DND-41 (cell line): ENCODE measurements at regions not wholly inside any gene's neighbourhood (a gene's known extent, or its start where the extent isn't known, plus 50 kb on each side); places are given as distances from the start of the nearest gene placed in this dataset.

Experiments
- ATAC-seq: fragments of 200-7000 bp; cut with Tn5 transposase; 3 replicates; pipeline ENCODE4 v1.9.1; 2021; ENCODE audit warnings: low read depth; ENCODE audit not compliant: insufficient read depth
- DNase-seq: peaks from one replicate; pipeline ENCODE4 v3.0.0-alpha.2; 2020
- H2AFZ ChIP-seq: 2 replicates; pipeline ENCODE4 v1.6.0; 2012; ENCODE audit warnings: low read depth, low read length
- H3K27ac ChIP-seq: 2 replicates; pipeline ENCODE4 v1.5.1; 2012; ENCODE audit warnings: low read length, inconsistent platforms
- H3K27me3 ChIP-seq: fragments of 200-600 bp; sonication (generic); 2 replicates; pipeline ENCODE4 v1.6.0; 2012; ENCODE audit warnings: low read length, mild to moderate bottlenecking, inconsistent platforms; ENCODE audit not compliant: insufficient read depth, poor library complexity
- H3K36me3 ChIP-seq: 2 replicates; pipeline ENCODE4 v1.5.1; 2012; ENCODE audit warnings: low read length, inconsistent platforms; ENCODE audit not compliant: insufficient read depth
- H3K4me1 ChIP-seq: 2 replicates; pipeline ENCODE4 v1.5.1; 2012; ENCODE audit warnings: mild to moderate bottlenecking, low read length; ENCODE audit not compliant: insufficient read depth
- H3K4me2 ChIP-seq: 2 replicates; pipeline ENCODE4 v1.6.0; 2012; ENCODE audit warnings: mild to moderate bottlenecking, moderate library complexity, low read length, inconsistent platforms; ENCODE audit not compliant: insufficient read depth
- H3K4me3 ChIP-seq, 2 experiments: fragments of 200-600 bp in 1 of 2; shearing (Covaris generic) in 1 of 2; 2 replicates each; pipeline ENCODE4 v1.5.1; 2012 to 2016; ENCODE audit warnings: inconsistent platforms in 2 of 2, low read length in 2 of 2, mild to moderate bottlenecking in 2 of 2, low read depth in 1 of 2, moderate library complexity in 1 of 2
- H3K79me2 ChIP-seq: 2 replicates; pipeline ENCODE4 v1.6.0; 2012; ENCODE audit warnings: low read length, inconsistent platforms; ENCODE audit not compliant: insufficient read depth
- H3K9ac ChIP-seq: 2 replicates; pipeline ENCODE4 v1.6.0; 2012; ENCODE audit warnings: low read depth, mild to moderate bottlenecking, inconsistent platforms, low read length, moderate library complexity
- H3K9me3 ChIP-seq: 2 replicates; pipeline ENCODE4 v1.5.1; 2012; ENCODE audit warnings: low read length, moderate library complexity, mild to moderate bottlenecking, inconsistent platforms; ENCODE audit not compliant: insufficient read depth, severe bottlenecking
- H4K20me1 ChIP-seq: 2 replicates; pipeline ENCODE4 v1.6.0; 2012; ENCODE audit warnings: low read length; ENCODE audit not compliant: insufficient read depth
- EZH2 ChIP-seq: IDR thresholded peaks from 3 replicates; pipeline ENCODE4 v1.6.1; 2012; ENCODE audit warnings: borderline replicate concordance, low read depth, mild to moderate bottlenecking, moderate library complexity, low read length, inconsistent platforms; ENCODE audit not compliant: severe bottlenecking
- TF ChIP-seq, protein P1 (sequence below): IDR thresholded peaks from 2 replicates; pipeline ENCODE4 v1.5.1; 2012; ENCODE audit warnings: borderline replicate concordance, low read length, moderate library complexity, mild to moderate bottlenecking; ENCODE audit not compliant: poor library complexity, severe bottlenecking; ENCODE audit errors: extremely low read depth

DNA sequence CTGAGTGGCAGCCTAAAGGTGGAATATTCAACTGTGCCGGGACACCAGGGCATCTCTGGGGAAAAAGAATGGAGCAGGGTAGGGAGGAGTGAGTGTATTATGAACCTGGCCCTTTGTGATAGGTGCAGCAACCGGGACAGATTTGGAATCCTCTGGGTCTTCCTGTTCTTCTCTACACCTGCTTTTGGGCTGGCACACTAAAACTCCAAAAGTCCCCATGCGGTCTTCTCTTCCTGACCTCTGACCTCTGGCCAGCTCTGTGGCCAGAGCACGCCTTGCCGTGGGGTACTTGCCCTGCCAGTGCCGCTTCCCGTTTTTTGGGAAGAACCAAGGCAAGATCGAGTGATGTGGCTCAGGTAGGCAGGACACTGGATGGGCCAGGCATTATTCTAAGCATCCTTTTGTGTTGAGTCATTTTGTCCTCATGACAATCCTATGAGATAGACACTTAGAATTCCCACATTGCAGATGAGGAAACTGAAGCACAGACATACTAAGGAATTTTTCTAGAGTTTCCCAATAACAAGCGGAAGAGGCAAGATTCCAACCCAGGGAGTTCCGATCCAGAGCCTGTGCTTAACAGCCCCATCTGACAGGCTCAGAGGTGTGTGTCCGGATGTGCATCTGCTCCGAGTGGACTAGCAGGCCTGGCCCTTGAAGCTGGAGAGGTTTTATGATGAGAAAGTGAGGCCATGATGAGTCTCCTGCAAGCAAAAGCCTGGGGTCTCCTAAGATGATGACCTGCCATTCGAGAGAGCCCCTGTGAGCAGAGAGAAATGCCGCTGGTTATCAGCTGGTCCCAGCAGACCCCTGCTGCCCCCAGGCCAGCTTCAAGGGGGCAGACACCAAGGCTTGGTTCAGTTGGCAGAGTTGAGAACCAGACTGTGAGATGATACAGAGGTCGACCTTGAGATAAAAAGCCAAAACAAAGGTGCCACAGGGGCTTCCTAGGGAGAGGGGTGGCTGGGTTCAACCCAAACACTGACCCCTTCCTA is 67.9 kb upstream of the ESRRB start:
- H3K4me2 ChIP-seq = no peak overlapping the region
- ATAC-seq (no peak), DNase-seq (no peak)
- no peaks in the 10 kb centered on the region for H3K36me3 ChIP-seq
- H3K27me3 ChIP-seq = no peaks in the 10 kb centered on the region
- TF ChIP-seq, protein P1, sequence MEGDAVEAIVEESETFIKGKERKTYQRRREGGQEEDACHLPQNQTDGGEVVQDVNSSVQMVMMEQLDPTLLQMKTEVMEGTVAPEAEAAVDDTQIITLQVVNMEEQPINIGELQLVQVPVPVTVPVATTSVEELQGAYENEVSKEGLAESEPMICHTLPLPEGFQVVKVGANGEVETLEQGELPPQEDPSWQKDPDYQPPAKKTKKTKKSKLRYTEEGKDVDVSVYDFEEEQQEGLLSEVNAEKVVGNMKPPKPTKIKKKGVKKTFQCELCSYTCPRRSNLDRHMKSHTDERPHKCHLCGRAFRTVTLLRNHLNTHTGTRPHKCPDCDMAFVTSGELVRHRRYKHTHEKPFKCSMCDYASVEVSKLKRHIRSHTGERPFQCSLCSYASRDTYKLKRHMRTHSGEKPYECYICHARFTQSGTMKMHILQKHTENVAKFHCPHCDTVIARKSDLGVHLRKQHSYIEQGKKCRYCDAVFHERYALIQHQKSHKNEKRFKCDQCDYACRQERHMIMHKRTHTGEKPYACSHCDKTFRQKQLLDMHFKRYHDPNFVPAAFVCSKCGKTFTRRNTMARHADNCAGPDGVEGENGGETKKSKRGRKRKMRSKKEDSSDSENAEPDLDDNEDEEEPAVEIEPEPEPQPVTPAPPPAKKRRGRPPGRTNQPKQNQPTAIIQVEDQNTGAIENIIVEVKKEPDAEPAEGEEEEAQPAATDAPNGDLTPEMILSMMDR = no peak
- TF ChIP-seq EZH2 = no peak
- H3K4me1 ChIP-seq = no peaks in the 10 kb centered on the region
- H4K20me1 ChIP-seq = no peaks in the 10 kb centered on the region
- H2AFZ ChIP-seq = no peak overlapping the region
- no peaks in the 10 kb centered on the region for H3K9me3 ChIP-seq
- no peak overlapping the region for H3K27ac ChIP-seq
- H3K4me3 ChIP-seq = no peak overlapping the region
- H3K79me2 ChIP-seq = no peaks in the 10 kb centered on the region
- H3K9ac ChIP-seq = no peak overlapping the region

DNA sequence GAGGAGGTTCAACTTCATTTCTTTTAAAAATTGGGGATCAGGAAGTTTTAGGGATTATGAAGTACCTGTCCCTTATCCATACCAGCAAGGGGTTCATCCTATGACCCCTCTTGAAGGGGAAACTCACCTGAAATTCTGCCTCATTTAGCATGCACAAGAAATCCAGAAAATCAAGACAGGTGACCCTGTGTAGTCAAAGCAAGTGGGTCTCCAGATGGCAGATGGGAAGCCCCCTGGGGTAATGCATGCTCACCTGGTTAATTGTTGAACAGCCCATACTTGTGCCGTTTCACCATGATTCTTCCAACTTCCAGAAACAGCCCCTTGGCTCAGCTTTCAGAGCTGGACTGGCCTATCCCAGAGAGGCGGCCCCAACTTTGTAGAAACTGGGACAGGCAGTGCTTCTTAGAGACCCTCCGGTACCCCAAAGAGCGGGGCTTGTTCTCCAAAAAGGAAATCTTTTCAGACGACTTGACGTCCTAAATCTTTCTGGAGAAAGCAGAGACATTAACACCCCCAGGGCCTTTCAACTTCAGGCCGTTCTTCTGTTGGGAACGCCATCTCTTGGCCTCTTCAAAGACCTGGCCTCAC is 66.3 kb upstream of the ESRRB start:
- H3K27me3 ChIP-seq = peaks cover 4% of the 10 kb centered on the region
- TF ChIP-seq, protein P1 = no peak
- TF ChIP-seq EZH2 = no peak
- no peak overlapping the region for H3K4me3 ChIP-seq
- H3K9me3 ChIP-seq = no peaks in the 10 kb centered on the region
- no peak overlapping the region for H3K27ac ChIP-seq
- no peaks in the 10 kb centered on the region for H3K4me1 ChIP-seq
- DNase-seq = no peak
- no peak for ATAC-seq
- no peaks in the 10 kb centered on the region for H4K20me1 ChIP-seq
- no peak overlapping the region for H2AFZ ChIP-seq
- no peaks in the 10 kb centered on the region for H3K36me3 ChIP-seq
- no peaks in the 10 kb centered on the region for H3K79me2 ChIP-seq
- H3K4me2 ChIP-seq = no peak overlapping the region
- H3K9ac ChIP-seq = no peak overlapping the region

DNA sequence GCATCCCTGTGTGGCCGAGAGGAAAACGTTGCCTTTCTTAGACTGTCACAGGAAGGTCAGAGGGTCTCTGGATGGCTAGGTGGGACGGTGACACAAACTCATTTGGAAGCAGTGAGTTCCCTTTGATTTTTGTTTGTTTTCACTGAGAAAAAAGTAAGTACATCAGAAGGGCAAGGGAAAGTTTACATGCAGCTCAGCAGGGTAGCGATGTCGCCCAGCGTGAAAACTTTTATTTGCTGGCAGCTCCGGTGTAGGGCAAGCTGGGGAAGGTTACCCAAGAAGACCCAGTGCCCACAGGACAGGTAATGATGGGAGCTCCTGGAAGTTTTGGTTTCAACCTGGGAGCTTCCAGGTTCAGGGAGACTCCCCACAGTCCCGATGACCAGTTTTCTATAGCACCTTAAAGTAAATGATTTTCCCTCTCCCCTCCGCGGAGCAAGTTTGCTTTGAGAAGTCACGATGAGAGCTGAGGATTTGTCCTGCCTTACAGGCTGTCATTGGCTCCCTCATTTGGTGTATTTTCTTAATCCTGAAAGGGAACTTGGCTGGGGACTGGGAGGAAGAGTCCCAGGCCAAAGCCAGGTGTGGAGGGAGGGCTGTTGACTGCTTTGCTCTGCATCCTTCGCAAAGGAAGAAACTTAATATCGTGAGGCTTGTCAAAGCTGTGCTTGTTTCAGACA is 64.7 kb upstream of the ESRRB start:
- no peak overlapping the region for H3K4me3 ChIP-seq
- no peaks in the 10 kb centered on the region for H3K36me3 ChIP-seq
- no peak overlapping the region for H3K9ac ChIP-seq
- no peak overlapping the region for H3K4me2 ChIP-seq
- no peak overlapping the region for H2AFZ ChIP-seq
- TF ChIP-seq EZH2 = no peak
- TF ChIP-seq, protein P1 = no peak
- ATAC-seq = no peak
- no peak for DNase-seq
- H3K79me2 ChIP-seq = no peaks in the 10 kb centered on the region
- no peaks in the 10 kb centered on the region for H4K20me1 ChIP-seq
- H3K27me3 ChIP-seq = peaks cover 4% of the 10 kb centered on the region
- no peaks in the 10 kb centered on the region for H3K9me3 ChIP-seq
- no peaks in the 10 kb centered on the region for H3K4me1 ChIP-seq
- H3K27ac ChIP-seq = no peak overlapping the region
